ENCODE measurements at regions not wholly inside any gene's neighbourhood (a gene's known extent, or its start where the extent isn't known, plus 50 kb on each side); places are given as distances from the start of the nearest gene placed in this dataset.
A peak's percentile ranks its signal among the peaks of the same experiment; 100 is the strongest.

GRCh38 chr14:34212172-34212929 lies 249.7 kb downstream of the SPTSSA start:
- no peak for DNase-seq

- DNase-seq = no peak
Measured at GRCh38 chr14:34211732-34212131, 250.3 kb downstream of the SPTSSA start.

GRCh38 chr14:34208532-34208931 lies 253.5 kb downstream of the SPTSSA start:
- no peak for DNase-seq

- DNase-seq = no peak
Measured at GRCh38 chr14:34205799-34206198, 254.9 kb upstream of the EGLN3 start.

- no peak for DNase-seq
Measured at GRCh38 chr14:34204774-34205173, 253.9 kb upstream of the EGLN3 start.

- no peak for DNase-seq
Measured at GRCh38 chr14:34203251-34203722, 252.4 kb upstream of the EGLN3 start.

GRCh38 chr14:34201909-34202637 lies 251.2 kb upstream of the EGLN3 start:
- no peak for DNase-seq

- DNase-seq = no peak
Measured at GRCh38 chr14:34199585-34199984, 248.7 kb upstream of the EGLN3 start.

- DNase-seq = no peak
Measured at GRCh38 chr14:34198096-34198495, 247.2 kb upstream of the EGLN3 start.

GRCh38 chr14:34195964-34196363 lies 245.1 kb upstream of the EGLN3 start:
- no peak for DNase-seq

GRCh38 chr14:34190717-34191116 lies 239.8 kb upstream of the EGLN3 start:
- DNase-seq = no peak

GRCh38 chr14:34189866-34190265 lies 239.0 kb upstream of the EGLN3 start:
- no peak for DNase-seq

GRCh38 chr14:34187519-34188044 lies 236.7 kb upstream of the EGLN3 start:
- DNase-seq = no peak

GRCh38 chr14:34187061-34187460 lies 236.2 kb upstream of the EGLN3 start:
- DNase-seq = no peak

- DNase-seq = no peak
Measured at GRCh38 chr14:34184126-34184525, 233.3 kb upstream of the EGLN3 start.

- DNase-seq = no peak
Measured at GRCh38 chr14:34183478-34183877, 232.6 kb upstream of the EGLN3 start.

GRCh38 chr14:34181338-34181737 lies 230.5 kb upstream of the EGLN3 start:
- no peak for DNase-seq

GRCh38 chr14:34180869-34181268 lies 230.0 kb upstream of the EGLN3 start:
- no peak for DNase-seq

GRCh38 chr14:34180434-34180833 lies 229.6 kb upstream of the EGLN3 start:
- peak; percentile 41 for DNase-seq

- DNase-seq = peak; percentile 50
Measured at GRCh38 chr14:34179727-34180126, 228.9 kb upstream of the EGLN3 start.

- DNase-seq = no peak
Measured at GRCh38 chr14:34177466-34177865, 226.6 kb upstream of the EGLN3 start.

GRCh38 chr14:34175574-34175973 lies 224.7 kb upstream of the EGLN3 start:
- DNase-seq = no peak

- peak; percentile 16 for DNase-seq
Measured at GRCh38 chr14:34174973-34175372, 224.1 kb upstream of the EGLN3 start.

GRCh38 chr14:34173916-34174315 lies 223.0 kb upstream of the EGLN3 start:
- no peak for DNase-seq

Data from NCI-H146 (cell line).